Left lung (tissue), 4 donors: ENCODE measurements at regions not wholly inside any gene's neighbourhood (a gene's known extent, or its start where the extent isn't known, plus 50 kb on each side); places are given as distances from the start of the nearest gene placed in this dataset.

Experiments
- ATAC-seq: fragments of 200-7000 bp; cut with Tn5 transposase; one replicate; pipeline ENCODE4 v1.9.1; 2020; ENCODE audit warnings: moderate library complexity
- DNase-seq, 4 donors: peaks; one replicate each; pipeline ENCODE4 v3.0.0-alpha.2; 2013 to 2020
- H3K27ac ChIP-seq, 2 donors: fragments of 200-600 bp; sonication (generic) in 1 of 2; one replicate each; pipeline versions ENCODE4 v1.5.0 to v1.8.0; 2020 to 2021
- H3K27me3 ChIP-seq, 2 donors: fragments of 200-600 bp; sonication (generic) in 1 of 2; one replicate each; pipeline versions ENCODE4 v1.5.0 to v1.8.0; 2020 to 2021
- H3K36me3 ChIP-seq, 2 donors: fragments of 200-600 bp; sonication (generic) in 1 of 2; one replicate each; pipeline versions ENCODE4 v1.5.0 to v1.8.0; 2020 to 2021
- H3K4me1 ChIP-seq, 2 donors: fragments of 200-600 bp; one replicate each; pipeline ENCODE4 v1.8.0; 2021
- H3K4me3 ChIP-seq, 2 donors: fragments of 200-600 bp; sonication (generic) in 1 of 2; one replicate each; pipeline versions ENCODE4 v1.5.0 to v1.8.0; 2020 to 2021; ENCODE audit warnings: mild to moderate bottlenecking in 1 of 2
- H3K9me3 ChIP-seq, 2 donors: fragments of 200-600 bp; sonication (generic) in 1 of 2; one replicate each; pipeline versions ENCODE4 v1.5.0 to v1.8.0; 2020 to 2021
- intact Hi-C, 2 donors: fragments of 100-400 bp; cut with DNase I; formaldehyde crosslinking; loops; one replicate each; pipeline versions ENCODE4 v1.11.2 to v1.14.2; 2022
- TF ChIP-seq, protein P1 (sequence below), 2 donors: fragments of 200-600 bp; sonication (generic) in 1 of 2; IDR thresholded peaks; one replicate each; pipeline versions ENCODE4 v1.5.0 to v1.8.0; 2021; ENCODE audit warnings: antibody characterized with exemption in 2 of 2
- donor health status: DM: no; HTN: yes; CAD: no.
- donor health status: DM: no; HTN: no; CAD: no.

- no peaks in the 10 kb centered on the region for H3K9me3 ChIP-seq
- no peaks in the 10 kb centered on the region for H3K27me3 ChIP-seq
- intact Hi-C loops, result loop anchor here in 1 of 2 donors (10.0 kb wide), 1 partner anchor 795 kb away; no protein-coding TSS in a partner anchor
- DNase-seq (no peak), ATAC-seq (no peak)
- H3K27ac ChIP-seq, result no peak overlapping the region
- peaks cover 0 to 8% of the 10 kb centered on the region in 2 donors for H3K4me1 ChIP-seq
- no peaks in the 10 kb centered on the region for H3K36me3 ChIP-seq
- TF ChIP-seq, protein P1, sequence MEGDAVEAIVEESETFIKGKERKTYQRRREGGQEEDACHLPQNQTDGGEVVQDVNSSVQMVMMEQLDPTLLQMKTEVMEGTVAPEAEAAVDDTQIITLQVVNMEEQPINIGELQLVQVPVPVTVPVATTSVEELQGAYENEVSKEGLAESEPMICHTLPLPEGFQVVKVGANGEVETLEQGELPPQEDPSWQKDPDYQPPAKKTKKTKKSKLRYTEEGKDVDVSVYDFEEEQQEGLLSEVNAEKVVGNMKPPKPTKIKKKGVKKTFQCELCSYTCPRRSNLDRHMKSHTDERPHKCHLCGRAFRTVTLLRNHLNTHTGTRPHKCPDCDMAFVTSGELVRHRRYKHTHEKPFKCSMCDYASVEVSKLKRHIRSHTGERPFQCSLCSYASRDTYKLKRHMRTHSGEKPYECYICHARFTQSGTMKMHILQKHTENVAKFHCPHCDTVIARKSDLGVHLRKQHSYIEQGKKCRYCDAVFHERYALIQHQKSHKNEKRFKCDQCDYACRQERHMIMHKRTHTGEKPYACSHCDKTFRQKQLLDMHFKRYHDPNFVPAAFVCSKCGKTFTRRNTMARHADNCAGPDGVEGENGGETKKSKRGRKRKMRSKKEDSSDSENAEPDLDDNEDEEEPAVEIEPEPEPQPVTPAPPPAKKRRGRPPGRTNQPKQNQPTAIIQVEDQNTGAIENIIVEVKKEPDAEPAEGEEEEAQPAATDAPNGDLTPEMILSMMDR (IDR thresholded peaks at IDR 0.05), result no peak
- H3K4me3 ChIP-seq, result no peak overlapping the region
These were observed 120.7 kb upstream of the SPATA13 start for GRCh38 chr13:24039621-24040475.

DNA sequence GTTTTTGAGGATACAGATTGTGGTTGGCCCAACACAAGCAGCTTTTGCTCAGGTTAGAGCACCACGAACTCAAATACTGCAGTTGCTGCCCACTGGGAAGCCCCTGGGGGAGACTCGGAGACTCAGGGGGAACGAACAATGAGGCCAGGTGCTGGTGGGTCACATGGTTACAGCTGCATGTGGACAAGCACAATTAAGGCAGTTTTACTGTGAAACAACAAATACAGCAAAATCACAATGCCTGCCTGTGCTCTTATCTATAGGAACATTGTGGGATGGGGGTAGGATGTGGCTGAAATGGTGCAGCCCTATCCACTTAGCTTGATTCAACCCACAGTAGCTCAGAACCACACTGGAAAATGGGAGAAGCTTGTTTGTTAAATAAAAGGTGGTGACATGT is 119.7 kb upstream of the SPATA13 start:
- H3K4me3 ChIP-seq, result no peak overlapping the region
- intact Hi-C loops, result loop anchor here in 1 of 2 donors (10.0 kb wide), 1 partner anchor 796 kb away; no protein-coding TSS in a partner anchor
- TF ChIP-seq, protein P1 (IDR thresholded peaks at IDR 0.05), result no peak
- H3K4me1 ChIP-seq, result peaks cover 0 to 8% of the 10 kb centered on the region in 2 donors
- no peaks in the 10 kb centered on the region for H3K9me3 ChIP-seq
- no peaks in the 10 kb centered on the region for H3K36me3 ChIP-seq
- H3K27me3 ChIP-seq, result no peaks in the 10 kb centered on the region
- no peak overlapping the region for H3K27ac ChIP-seq
- DNase-seq (no peak), ATAC-seq (no peak)

DNA sequence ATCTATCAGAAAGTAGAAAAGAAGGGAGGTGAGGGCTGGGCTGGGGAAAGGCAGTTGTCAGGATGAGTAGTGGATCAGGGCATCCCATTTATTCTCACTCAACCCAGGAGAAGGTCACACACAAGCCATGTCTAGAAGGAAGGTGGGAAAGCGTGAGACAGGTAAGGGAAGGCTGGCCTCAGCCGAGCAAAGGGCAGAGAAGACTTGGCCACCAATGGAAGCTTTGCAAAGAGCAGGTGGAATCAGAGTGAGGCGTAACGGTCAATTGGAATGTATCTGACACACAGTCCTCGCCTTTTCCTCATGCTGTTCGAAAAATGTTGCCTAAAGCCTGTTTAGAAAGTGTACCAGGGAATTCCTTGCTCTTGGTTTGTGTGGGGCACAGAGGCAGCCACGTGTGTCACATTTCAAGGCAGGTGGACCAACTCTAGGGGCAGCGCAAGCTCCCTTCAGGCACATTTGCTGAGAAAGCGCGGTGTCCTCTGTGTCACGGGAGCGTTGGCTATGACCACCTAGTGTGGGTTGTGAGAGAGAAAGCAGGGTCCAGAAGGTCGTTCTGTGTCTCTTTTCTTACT is 118.8 kb upstream of the SPATA13 start:
- intact Hi-C loops, result loop anchor here in 1 of 2 donors (10.0 kb wide), 1 partner anchor 797 kb away; no protein-coding TSS in a partner anchor
- H3K4me1 ChIP-seq, result peaks cover 0 to 8% of the 10 kb centered on the region in 2 donors
- TF ChIP-seq, protein P1 (IDR thresholded peaks at IDR 0.05), result no peak
- peaks cover 0 to under 1% of the 10 kb centered on the region in 2 donors for H3K9me3 ChIP-seq
- H3K36me3 ChIP-seq, result no peaks in the 10 kb centered on the region
- H3K27ac ChIP-seq, result no peak overlapping the region
- H3K27me3 ChIP-seq, result no peaks in the 10 kb centered on the region
- ATAC-seq (no peak), DNase-seq (no peak)
- H3K4me3 ChIP-seq, result no peak overlapping the region

- Histone ChIP-seq H3K9me3 (peaks cover 0 to 6% of the 10 kb centered on the region in 2 donors), H3K36me3 (no peaks in the 10 kb centered on the region), H3K27ac (no peak overlapping the region), H3K4me3 (no peak overlapping the region), H3K27me3 (no peaks in the 10 kb centered on the region), H3K4me1 (peaks cover 0 to 8% of the 10 kb centered on the region in 2 donors)
- no peak for DNase-seq
- ATAC-seq, result peak; percentile 66
- TF ChIP-seq, protein P1 (IDR thresholded peaks at IDR 0.05), result no peak
- intact Hi-C loops, result loop anchor here in 1 of 2 donors (10.0 kb wide), 1 partner anchor 798 kb away; no protein-coding TSS in a partner anchor
These were observed 117.6 kb upstream of the SPATA13 start for GRCh38 chr13:24042710-24043440.
